Large intestine (tissue), 3 donors: ENCODE measurements at regions not wholly inside any gene's neighbourhood (a gene's known extent, or its start where the extent isn't known, plus 50 kb on each side); places are given as distances from the start of the nearest gene placed in this dataset.

ENCODE experiments used
- DNase-seq, 2 donors: peaks; one replicate each; pipeline versions ENCODE4 v3.0.0 to v3.0.0-alpha.2; 2013
- H3K27ac ChIP-seq: one replicate; pipeline ENCODE4 v1.5.1; 2013; ENCODE audit warnings: low read length
- H3K27me3 ChIP-seq: 2 replicates; pipeline ENCODE4 v1.6.1; 2013; ENCODE audit warnings: low read length; ENCODE audit not compliant: control insufficient read depth, insufficient read depth
- H3K36me3 ChIP-seq: 2 replicates; pipeline ENCODE4 v1.6.1; 2013; ENCODE audit warnings: low read length; ENCODE audit not compliant: control insufficient read depth, insufficient read depth
- H3K4me1 ChIP-seq: one replicate; pipeline ENCODE4 v1.6.1; 2013; ENCODE audit warnings: low read length; ENCODE audit not compliant: control insufficient read depth, insufficient read depth
- H3K4me3 ChIP-seq: one replicate; pipeline ENCODE4 v1.5.1; 2013; ENCODE audit warnings: low read length
- H3K9me3 ChIP-seq: one replicate; pipeline ENCODE4 v1.6.1; 2013; ENCODE audit warnings: mild to moderate bottlenecking, low read depth, low read length, moderate library complexity; ENCODE audit not compliant: control insufficient read depth
- WGBS: methylation state at CpG from one replicate; pipeline ENCODE4 v1.1.5; 2013; ENCODE audit warnings: low lambda C conversion rate; ENCODE audit not compliant: insufficient coverage; 5-methylcytosine and 5-hydroxymethylcytosine counted together

- Histone ChIP-seq H3K27ac (no peak overlapping the region), H3K4me3 (no peak overlapping the region), H3K4me1 (peaks cover 7% of the 10 kb centered on the region), H3K9me3 (peaks cover 2% of the 10 kb centered on the region), H3K36me3 (no peaks in the 10 kb centered on the region), H3K27me3 (peaks cover 9% of the 10 kb centered on the region)
- 100% methylated on average over 3 of the region's 5 CpGs for WGBS
- no peak for DNase-seq
Observed at GRCh38 chr3:150203273-150203672, 204.8 kb upstream of the TSC22D2 start.

DNA sequence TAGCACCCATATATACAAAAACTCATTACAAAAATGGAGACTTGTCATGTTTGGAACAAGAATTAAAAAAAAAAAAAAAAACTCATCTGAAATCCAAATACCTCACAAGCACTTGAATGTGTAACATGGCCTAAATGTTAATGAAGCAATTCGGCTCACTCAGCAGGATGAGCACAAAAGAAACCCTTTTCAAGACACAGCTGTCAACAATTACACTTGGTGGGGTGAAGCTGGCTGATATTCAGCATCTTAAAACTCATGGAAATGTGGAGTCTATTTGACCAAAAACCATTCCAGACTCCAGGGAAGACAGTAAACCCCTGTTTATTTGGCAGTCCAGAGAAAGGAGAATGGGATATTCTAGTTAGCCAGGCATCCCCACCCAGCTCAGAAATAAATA is 205.4 kb upstream of the TSC22D2 start:
- peaks cover 9% of the 10 kb centered on the region for H3K27me3 ChIP-seq
- H3K36me3 ChIP-seq = no peaks in the 10 kb centered on the region
- peaks cover 4% of the 10 kb centered on the region for H3K9me3 ChIP-seq
- no peak for DNase-seq
- no peak overlapping the region for H3K4me3 ChIP-seq
- no CpG with 5 or more reads among the region's 1 CpG for WGBS
- peaks cover 7% of the 10 kb centered on the region for H3K4me1 ChIP-seq
- H3K27ac ChIP-seq = no peak overlapping the region

GRCh38 chr3:150194957-150195356 is 213.1 kb upstream of the TSC22D2 start:
- Histone ChIP-seq H3K27ac (no peak overlapping the region), H3K4me1 (peaks cover 4% of the 10 kb centered on the region), H3K36me3 (no peaks in the 10 kb centered on the region), H3K9me3 (peaks cover 4% of the 10 kb centered on the region), H3K4me3 (no peak overlapping the region), H3K27me3 (no peaks in the 10 kb centered on the region)
- no peak for DNase-seq

DNA sequence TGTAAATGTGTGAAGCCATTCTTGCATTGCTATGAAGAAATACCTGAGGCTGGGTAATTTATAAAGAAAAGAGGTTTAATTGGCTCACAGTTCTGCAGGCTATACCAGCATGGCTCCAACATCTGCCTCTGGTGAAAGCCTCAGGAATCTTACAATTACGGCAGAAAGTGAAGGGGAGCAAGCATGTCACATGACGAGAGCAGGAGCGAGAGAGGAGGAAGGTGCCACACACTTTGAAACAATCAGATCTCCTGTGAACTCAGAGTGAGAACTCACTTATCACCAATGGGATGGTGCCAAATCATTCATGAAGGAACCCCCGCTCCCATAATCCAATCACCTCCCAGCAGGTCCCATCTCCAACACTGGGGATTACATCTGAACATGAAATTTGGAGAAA is 213.6 kb upstream of the TSC22D2 start:
- Histone ChIP-seq H3K27me3 (no peaks in the 10 kb centered on the region), H3K9me3 (peaks cover 4% of the 10 kb centered on the region), H3K36me3 (no peaks in the 10 kb centered on the region), H3K4me3 (no peak overlapping the region), H3K4me1 (no peaks in the 10 kb centered on the region), H3K27ac (no peak overlapping the region)
- DNase-seq = no peak
- WGBS = no CpG with 5 or more reads among the region's 4 CpGs

- H3K4me1 ChIP-seq = peaks cover 7% of the 10 kb centered on the region
- H3K36me3 ChIP-seq = no peaks in the 10 kb centered on the region
- peak in 1 of 2 donors; percentile 55 for DNase-seq
- no peak overlapping the region for H3K27ac ChIP-seq
- no CpG with 5 or more reads among the region's 8 CpGs for WGBS
- no peaks in the 10 kb centered on the region for H3K9me3 ChIP-seq
- no peaks in the 10 kb centered on the region for H3K27me3 ChIP-seq
- peak overlapping the region; percentile 36 for H3K4me3 ChIP-seq
Observed at GRCh38 chr3:150184426-150185071, 213.9 kb upstream of the PFN2 start.

DNA sequence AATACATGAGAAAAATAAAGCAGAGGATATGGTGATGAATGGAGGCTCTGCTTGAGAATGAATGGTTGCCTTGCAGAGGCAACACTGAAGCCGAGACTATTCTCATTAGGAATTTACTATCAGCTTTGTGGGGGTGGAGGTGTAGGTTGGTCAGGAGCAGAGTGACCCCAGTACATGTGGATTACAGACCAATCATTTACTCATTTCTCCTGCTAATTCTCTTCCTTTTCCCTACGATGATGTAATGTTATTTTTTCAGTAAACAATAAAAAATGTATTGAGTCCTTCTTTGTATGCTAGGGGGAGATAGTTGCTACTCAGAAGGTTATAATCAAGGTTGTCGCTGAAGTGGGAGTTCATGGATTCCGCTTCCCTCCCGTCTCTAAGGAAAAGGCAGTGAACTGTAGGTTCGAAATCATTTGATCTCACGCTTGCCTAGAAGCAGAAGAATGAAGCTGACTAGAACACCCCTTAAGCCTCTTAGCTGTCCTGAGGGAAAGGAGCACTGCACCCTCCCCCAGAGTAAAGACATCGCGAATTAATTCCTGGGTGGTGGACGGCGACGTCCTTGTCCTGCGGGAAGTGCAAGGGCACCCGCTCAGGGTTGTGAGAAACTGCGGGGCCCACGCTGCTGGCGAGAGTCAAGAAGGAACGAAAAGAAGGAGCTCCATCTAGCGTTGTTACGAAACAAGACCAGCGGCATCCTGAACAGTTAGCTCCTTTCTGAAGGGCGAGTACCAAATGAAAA is 213.2 kb upstream of the PFN2 start:
- H3K27ac ChIP-seq = no peak overlapping the region
- peak overlapping the region; percentile 36 for H3K4me3 ChIP-seq
- no peaks in the 10 kb centered on the region for H3K27me3 ChIP-seq
- H3K9me3 ChIP-seq = no peaks in the 10 kb centered on the region
- no CpG with 5 or more reads among the region's 22 CpGs for WGBS
- no peaks in the 10 kb centered on the region for H3K36me3 ChIP-seq
- peak; percentile 44 to 74 for DNase-seq
- H3K4me1 ChIP-seq = peaks cover 7% of the 10 kb centered on the region

- H3K27me3 ChIP-seq = no peaks in the 10 kb centered on the region
- peak; percentile 24 to 63 for DNase-seq
- H3K4me3 ChIP-seq = no peak overlapping the region
- 71% methylated on average over 1 of the region's 1 CpG for WGBS
- H3K36me3 ChIP-seq = no peaks in the 10 kb centered on the region
- peaks cover 7% of the 10 kb centered on the region for H3K4me1 ChIP-seq
- H3K9me3 ChIP-seq = no peaks in the 10 kb centered on the region
- no peak overlapping the region for H3K27ac ChIP-seq
Observed at GRCh38 chr3:150180334-150180733, 209.6 kb upstream of the PFN2 start.

DNA sequence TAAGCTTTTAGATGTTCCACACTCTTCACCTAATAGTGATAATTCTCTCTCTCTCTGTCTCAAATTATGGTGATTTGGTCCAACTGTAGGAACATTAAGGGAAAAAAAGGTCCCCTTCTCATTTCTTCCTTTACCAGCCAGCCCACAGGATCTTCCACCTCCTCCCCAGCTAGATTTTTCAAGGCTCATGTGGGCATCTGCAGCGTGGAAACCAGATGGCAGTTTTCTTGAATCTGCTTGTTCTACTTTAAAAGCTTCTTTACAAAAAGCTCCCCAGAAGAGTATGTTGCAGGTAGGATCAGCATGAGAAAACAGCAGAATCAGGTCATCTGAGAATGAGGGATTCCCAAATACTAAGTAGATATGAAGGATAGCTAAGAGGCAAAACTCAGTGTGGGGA is 208.6 kb upstream of the PFN2 start:
- H3K27ac ChIP-seq = no peak overlapping the region
- H3K27me3 ChIP-seq = no peaks in the 10 kb centered on the region
- no peak overlapping the region for H3K4me3 ChIP-seq
- no CpG with 5 or more reads among the region's 1 CpG for WGBS
- DNase-seq = no peak
- peaks cover 4% of the 10 kb centered on the region for H3K4me1 ChIP-seq
- no peaks in the 10 kb centered on the region for H3K9me3 ChIP-seq
- no peaks in the 10 kb centered on the region for H3K36me3 ChIP-seq

DNA sequence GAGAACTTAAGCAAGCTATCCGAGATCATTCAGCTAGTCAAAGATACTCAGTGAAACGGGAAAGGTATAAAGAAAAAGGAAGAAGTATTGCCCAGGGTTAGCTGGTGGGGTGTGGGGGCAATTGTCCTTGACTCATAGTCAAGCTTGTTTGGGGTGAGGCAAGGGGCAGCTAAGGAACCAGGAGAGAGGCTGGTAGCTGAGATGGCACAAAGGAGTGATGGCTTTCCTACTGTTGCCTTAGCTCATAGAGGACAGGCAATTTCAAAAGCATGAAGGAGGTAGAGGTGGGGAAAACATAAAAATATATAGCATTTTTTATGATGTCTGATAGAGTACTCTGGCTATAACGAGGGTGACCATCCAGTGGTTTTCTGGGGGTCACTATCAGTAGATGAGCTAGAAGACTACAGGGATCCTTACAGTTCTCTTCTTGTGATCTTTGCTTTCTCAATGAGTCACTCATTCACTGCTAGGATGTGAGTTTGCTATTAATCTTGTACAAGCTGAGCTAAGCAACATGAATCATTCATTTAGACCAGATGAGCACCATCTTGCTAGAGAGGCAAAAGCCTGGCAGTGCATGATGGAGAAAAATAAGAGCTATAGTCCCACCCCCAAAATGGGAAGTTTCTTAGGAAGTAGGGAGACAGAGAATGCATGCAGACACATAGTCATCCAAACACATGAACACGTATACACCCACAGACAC is 207.1 kb upstream of the PFN2 start:
- H3K27ac ChIP-seq = no peak overlapping the region
- no peaks in the 10 kb centered on the region for H3K27me3 ChIP-seq
- H3K36me3 ChIP-seq = no peaks in the 10 kb centered on the region
- H3K9me3 ChIP-seq = no peaks in the 10 kb centered on the region
- WGBS = 93% methylated on average over 3 of the region's 4 CpGs
- DNase-seq = no peak
- no peak overlapping the region for H3K4me3 ChIP-seq
- H3K4me1 ChIP-seq = peaks cover 3% of the 10 kb centered on the region

- no peak overlapping the region for H3K4me3 ChIP-seq
- no peak for DNase-seq
- H3K27ac ChIP-seq = no peak overlapping the region
- no peaks in the 10 kb centered on the region for H3K4me1 ChIP-seq
- 78% methylated on average over 1 of the region's 1 CpG for WGBS
- no peaks in the 10 kb centered on the region for H3K9me3 ChIP-seq
- no peaks in the 10 kb centered on the region for H3K36me3 ChIP-seq
- no peaks in the 10 kb centered on the region for H3K27me3 ChIP-seq
Observed at GRCh38 chr3:150174179-150174578, 203.5 kb upstream of the PFN2 start.
